ENCODE measurements at regions not wholly inside any gene's neighbourhood (a gene's known extent, or its start where the extent isn't known, plus 50 kb on each side); places are given as distances from the start of the nearest gene placed in this dataset.

DNA sequence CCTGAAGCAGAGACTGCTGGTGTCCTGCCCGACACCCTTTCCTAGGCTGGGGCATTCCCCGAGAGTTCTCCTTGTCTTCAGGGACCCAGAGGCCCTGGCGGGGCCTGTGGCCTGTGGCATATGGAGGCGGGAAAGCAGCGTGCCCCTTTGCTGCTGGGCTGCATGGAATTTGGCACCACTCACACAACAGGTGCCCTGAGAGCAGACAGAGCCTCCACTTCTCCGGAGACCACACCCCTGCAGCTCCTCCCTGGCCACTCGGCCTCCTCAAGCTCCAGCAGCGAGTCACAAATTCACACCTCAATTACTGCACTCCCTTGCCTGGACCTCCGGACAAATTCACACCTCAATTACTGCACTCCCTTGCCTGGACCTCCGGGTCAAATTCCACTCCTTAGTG is 1375.2 kb downstream of the TBC1D22A start:
- DNase-seq: peak; percentile 16

DNA sequence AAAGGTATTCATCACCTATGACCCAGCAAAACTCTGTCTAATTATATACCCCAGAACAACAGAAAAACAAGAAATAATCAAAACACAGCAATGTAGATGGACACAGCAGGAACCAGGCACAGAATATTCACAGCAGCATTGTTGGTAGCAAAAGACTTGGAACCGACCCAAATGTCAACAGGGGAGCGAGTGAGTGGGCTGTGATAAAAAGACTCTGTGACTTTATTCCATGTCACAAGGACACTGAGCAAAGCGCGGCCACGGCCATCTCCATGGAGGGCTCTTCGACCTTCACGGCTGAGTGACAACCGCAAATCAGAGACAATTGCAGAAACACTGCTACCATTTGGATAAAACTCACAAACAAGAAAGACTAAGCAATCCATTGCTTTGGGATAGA is 1373.1 kb downstream of the TBC1D22A start:
- no peak for DNase-seq

DNA sequence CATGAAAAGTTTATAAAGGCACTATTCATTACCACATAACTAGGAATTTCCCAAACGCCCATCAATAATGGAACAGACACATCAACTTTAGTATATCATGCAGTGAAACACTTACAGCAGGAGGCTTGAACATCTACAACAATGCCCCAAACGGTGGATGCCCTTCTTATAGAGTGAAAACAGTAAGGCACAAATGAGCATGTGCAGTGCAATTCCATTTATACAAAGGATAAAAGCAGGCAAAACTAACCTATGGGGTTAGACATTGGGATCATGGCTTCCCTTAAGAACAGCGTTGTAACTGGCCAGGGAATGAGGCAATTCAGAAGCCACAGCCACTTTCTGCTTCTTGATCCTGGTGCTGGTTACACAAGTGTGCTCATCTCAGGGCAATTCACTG is 1363.0 kb downstream of the TBC1D22A start:
- DNase-seq: no peak

DNA sequence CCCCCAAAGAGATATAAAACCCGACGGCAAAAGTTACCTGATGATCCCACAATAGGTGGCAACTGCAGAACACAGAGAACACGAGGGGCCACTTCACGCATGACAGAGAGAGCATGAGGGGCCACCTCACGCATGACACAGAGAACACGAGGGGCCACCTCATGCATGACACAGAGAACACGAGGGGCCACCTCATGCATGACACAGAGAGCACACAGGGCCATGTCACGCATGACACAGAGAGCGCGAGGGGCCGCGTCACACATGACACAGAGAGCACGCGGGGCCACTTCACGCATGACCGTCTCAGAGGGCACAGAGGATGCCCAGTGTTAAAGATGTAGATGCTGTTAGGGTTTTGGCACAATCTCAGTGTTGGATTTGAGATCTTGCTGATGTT is 1359.5 kb downstream of the TBC1D22A start:
- DNase-seq: no peak

DNA sequence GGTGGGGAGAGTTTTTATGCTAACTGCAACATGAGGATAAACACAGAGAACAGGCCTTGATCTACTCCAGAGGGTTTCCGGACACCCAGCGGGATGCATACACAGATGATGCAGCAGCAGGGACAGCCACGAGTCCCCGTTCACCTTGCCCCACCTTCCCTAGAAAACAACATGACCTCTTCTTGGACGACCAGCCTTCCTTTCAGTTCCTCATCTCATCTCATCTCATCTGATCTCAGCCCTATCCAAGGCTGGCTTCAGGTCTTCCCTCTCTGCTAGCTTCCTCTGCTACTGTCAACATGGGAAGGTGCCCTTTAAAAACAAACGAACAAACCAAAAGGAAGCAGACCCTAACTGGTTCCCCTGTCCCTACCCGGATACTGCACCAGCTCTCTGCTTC is 1356.2 kb downstream of the TBC1D22A start:
- DNase-seq: no peak

GRCh38 chr22:48116871-48117270 is 1354.4 kb downstream of the TBC1D22A start:
- DNase-seq: no peak

- DNase-seq: no peak
Observed at GRCh38 chr22:48112687-48113521, 1350.5 kb downstream of the TBC1D22A start.

GRCh38 chr22:48106715-48107259 is 1344.3 kb downstream of the TBC1D22A start:
- no peak for DNase-seq

GRCh38 chr22:48106215-48106614 is 1343.8 kb downstream of the TBC1D22A start:
- DNase-seq: no peak

DNA sequence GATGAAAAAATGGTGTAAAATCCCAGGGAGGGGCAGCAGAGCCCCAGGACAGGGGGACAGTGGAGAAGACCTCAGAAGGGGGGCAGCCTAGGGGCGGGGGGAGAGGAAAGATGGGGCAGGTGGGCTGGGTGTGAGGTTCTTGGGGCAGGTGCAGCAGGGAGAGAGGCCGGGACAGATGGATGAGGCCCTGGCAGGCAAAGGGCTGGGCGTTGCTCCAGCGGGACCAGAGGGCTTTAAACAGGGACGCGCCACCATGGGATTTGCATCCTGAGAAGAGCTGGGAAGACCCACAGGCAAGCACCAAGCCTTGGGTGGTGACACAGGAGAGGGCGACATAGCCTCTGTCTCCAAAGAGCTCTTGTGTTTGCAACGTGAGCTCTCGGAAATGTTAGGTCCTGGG is 1342.8 kb downstream of the TBC1D22A start:
- DNase-seq: peak; percentile 87

DNA sequence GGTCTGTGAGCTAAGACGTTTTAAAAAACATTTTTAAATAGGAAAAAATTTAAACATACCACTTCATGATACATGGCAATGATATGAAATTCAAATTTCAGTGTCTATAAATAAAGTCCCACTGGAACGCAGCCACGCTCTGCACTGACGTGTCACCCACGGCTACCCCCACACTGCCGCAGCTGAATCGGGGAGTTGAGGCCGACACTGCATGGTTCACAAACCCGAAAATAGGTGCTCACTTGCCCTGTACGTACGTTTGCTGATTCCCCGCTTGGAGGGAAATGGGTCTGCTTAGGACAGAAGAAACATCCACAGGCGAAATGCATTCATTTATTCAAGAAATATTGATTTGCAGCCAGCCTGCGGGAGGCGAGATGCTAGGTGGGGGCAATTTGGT is 1342.3 kb downstream of the TBC1D22A start:
- no peak for DNase-seq

- DNase-seq: no peak
Observed at GRCh38 chr22:48104102-48104738, 1341.8 kb downstream of the TBC1D22A start.

DNA sequence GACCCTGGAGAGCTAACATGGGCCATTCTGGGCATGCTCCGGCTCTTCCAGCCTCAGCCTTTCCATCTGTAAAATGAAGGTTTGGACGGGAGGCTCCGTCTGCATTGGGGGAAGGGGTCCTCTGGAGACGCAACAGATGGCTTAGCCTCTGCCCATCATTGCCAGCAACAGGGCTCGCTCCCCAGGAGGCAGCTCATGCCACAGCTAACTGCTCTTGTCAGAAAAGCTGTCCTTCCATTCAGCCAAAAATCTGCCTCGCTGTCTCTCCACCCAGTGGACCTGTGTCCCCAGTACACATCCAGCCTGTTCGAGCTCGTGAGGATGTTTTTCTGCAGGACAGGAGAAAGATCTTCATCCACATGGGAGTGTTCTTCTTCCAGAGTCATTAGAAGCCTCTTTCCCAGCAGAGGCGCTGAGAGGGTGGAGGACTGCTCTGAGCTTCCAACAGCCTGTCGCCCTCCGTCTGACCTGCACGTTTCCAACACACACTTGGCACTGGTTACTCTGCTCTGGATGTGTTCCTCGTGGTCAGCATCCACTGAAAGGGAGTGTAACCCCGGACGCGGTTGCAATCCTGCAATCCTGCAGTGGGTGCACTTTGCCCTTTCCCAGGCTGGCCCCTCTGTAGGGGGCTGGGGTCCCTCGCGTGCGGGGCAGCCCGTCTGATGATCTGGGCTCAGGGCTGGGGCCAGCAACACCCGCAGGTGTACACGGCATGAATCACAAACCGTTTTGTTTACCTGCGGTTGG is 1340.9 kb downstream of the TBC1D22A start:
- DNase-seq: no peak

DNA sequence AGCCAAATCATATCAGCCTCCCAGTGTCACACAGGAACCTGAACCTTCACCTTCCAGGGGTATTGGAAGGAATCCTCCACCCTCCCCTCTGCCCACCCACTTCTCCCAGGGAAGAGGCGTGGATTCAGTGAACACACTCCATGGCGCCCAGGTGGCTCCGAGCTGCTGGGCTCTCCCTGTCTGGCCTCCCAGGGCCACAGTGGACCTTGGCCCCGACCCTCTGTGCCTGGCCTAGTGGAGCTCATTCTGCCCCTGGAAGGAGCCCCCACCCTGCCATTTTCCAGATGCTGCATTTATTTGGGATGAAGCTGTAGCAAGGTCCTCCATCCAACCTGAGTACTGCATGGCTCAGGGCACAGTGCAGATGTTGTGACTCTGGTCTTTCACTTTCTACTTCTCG is 1340.1 kb downstream of the TBC1D22A start:
- DNase-seq: no peak

- DNase-seq: no peak
Observed at GRCh38 chr22:48101704-48102103, 1339.3 kb downstream of the TBC1D22A start.

GRCh38 chr22:48100685-48101417 is 1338.4 kb downstream of the TBC1D22A start:
- DNase-seq: no peak

DNA sequence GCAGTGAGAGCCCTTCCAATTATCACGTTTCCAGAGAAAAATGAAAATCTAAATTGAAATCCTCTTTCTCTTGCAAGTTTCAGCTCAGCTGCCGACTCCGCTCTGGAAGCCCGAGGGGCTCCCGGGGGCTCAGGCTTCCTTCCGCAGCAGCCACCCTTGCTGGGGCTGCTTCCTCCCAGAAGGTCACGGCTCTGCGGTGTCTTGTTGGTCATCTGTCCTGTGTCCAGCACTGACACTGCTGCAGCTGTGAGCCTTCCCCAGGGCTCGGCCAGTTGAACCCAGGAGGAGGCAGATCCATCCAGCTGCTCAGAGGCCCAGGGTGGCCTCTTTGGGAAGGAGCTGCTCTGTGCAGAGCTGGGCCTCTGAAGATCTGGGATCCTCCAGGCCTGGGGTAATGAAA is 1337.2 kb downstream of the TBC1D22A start:
- no peak for DNase-seq

GRCh38 chr22:48099251-48099650 is 1336.8 kb downstream of the TBC1D22A start:
- DNase-seq: no peak

GRCh38 chr22:48098921-48099245 is 1336.4 kb downstream of the TBC1D22A start:
- DNase-seq: no peak

DNA sequence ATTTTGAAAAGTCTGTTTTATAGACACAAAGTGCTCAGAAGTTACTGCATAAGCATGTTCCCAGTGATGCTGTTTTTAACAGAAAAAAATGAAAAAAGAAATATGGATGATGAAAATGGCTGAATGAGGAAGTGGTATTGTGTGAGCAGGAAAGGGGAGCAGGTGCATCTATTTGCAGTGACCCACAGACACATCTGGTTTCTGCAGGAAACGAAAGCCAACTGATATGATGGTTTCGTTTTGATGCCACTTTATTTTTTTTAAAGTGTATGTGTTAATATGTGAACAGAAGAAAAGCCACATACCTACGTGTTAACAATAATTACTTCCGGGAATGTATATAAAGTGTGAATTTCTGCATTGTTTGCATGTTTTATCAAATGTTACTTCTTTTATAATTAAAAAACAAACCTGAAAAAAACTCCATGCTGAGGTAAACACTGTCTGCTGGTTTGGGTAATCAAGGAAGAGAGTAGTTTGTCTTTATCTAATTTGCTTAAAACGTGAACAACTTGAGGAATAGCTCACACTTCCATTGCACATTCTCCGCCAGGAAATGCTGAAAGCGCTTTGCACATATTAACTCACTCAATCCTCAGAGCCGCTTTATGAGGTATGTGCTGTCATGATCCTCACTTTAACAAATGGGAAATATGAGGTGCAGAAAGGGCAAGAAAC is 1335.9 kb downstream of the TBC1D22A start:
- no peak for DNase-seq

GRCh38 chr22:48097723-48098122 is 1335.3 kb downstream of the TBC1D22A start:
- no peak for DNase-seq

Data from NCI-H2171 (cell line).